Endothelial cell of umbilical vein (primary cell): ENCODE measurements at regions not wholly inside any gene's neighbourhood (a gene's known extent, or its start where the extent isn't known, plus 50 kb on each side); places are given as distances from the start of the nearest gene placed in this dataset. TPM values are rescaled to one million over a fixed set of nuclear protein-coding genes. Genes with fewer than 3 reads are reported as not detected.

Experiments used
- small RNA-seq: library from RNA; depleted of rRNA; stranded (forward); fragments of <200 nt; gene quantifications from one replicate; pipeline ENCODE3, GENCODE V24; 2012; ENCODE audit warnings: low replicate concordance, low read depth; ENCODE audit not compliant: insufficient read depth, insufficient read length

Small RNAs in the stretch of these regions (small RNA-seq; reads per million reads assigned to genes)
- gene RNU6-438P = not detected
